ENCODE measurements at regions not wholly inside any gene's neighbourhood (a gene's known extent, or its start where the extent isn't known, plus 50 kb on each side); places are given as distances from the start of the nearest gene placed in this dataset.
A peak's percentile ranks its signal among the peaks of the same experiment; 100 is the strongest.

DNA sequence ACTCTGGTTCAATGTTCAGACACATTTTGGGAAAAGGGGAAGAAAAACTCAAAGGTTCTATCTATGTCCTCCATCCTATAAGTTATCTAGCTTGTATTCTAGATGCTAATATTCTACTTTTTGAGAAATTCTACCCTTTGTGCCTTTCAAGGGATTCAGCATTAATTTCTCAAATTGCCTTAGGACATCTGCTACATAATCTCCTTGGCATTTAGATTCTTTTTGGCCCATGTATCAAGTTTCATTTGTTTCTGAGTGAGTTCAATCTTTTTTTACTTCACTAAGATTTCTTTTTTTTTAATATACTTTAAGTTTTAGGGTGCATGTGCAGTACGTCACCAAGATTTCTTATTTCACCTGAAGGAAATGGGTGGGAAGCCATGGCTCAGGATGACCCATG, 232.7 kb upstream of the TENT5A start:
- Histone ChIP-seq H3K4me2 (ENCODE audit: insufficient read depth, low read length) (no peak overlapping the region), H3K9me3 (ENCODE audit: low read depth, low read length) (no peaks in the 10 kb centered on the region), H3K4me1 (ENCODE audit: insufficient read depth, low read length) (peaks cover 15% of the 10 kb centered on the region), H3K4me3 (ENCODE audit: insufficient read depth, low read length) (no peak overlapping the region), H4K20me1 (ENCODE audit: insufficient read depth, low read length) (no peaks in the 10 kb centered on the region), H3K27me3 (ENCODE audit: insufficient read depth, low read length) (no peaks in the 10 kb centered on the region), H3K27ac (ENCODE audit: low read depth, low read length) (no peak overlapping the region), H3K36me3 (ENCODE audit: insufficient read depth, low read length) (no peaks in the 10 kb centered on the region), H2AFZ (ENCODE audit: low read length) (peak overlapping the region; percentile 23), H3K79me2 (ENCODE audit: insufficient read depth, low read length) (no peaks in the 10 kb centered on the region)
- DNase-seq (ENCODE audit: insufficient read length, low spot score, missing footprints), result no peak
- TF ChIP-seq, protein P1, sequence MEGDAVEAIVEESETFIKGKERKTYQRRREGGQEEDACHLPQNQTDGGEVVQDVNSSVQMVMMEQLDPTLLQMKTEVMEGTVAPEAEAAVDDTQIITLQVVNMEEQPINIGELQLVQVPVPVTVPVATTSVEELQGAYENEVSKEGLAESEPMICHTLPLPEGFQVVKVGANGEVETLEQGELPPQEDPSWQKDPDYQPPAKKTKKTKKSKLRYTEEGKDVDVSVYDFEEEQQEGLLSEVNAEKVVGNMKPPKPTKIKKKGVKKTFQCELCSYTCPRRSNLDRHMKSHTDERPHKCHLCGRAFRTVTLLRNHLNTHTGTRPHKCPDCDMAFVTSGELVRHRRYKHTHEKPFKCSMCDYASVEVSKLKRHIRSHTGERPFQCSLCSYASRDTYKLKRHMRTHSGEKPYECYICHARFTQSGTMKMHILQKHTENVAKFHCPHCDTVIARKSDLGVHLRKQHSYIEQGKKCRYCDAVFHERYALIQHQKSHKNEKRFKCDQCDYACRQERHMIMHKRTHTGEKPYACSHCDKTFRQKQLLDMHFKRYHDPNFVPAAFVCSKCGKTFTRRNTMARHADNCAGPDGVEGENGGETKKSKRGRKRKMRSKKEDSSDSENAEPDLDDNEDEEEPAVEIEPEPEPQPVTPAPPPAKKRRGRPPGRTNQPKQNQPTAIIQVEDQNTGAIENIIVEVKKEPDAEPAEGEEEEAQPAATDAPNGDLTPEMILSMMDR (IDR thresholded peaks at IDR 0.05; ENCODE audit: extremely low read depth, low read depth, low read length), result no peak

DNA sequence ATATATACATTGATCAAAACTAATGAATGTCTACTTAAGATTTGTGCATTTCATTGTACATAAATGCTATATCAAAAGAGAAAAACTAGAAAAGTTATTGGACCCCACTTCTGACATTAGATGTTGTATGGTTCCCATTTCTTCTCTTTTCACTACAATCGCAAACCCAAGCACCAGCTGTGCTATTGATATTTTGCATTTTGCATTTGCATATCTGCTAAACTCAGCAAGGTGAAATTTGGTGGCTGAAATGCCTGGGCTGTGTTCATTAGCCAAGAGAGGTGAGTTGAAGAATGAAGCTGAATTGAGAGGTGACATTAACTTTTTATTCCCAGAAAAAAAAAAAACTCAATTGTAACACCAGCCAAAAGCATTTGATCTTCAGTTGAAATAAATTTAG, 232.1 kb upstream of the TENT5A start:
- Histone ChIP-seq H3K9me3 (ENCODE audit: low read depth, low read length) (no peaks in the 10 kb centered on the region), H3K36me3 (ENCODE audit: insufficient read depth, low read length) (no peaks in the 10 kb centered on the region), H2AFZ (ENCODE audit: low read length) (no peak overlapping the region), H3K27me3 (ENCODE audit: insufficient read depth, low read length) (no peaks in the 10 kb centered on the region), H4K20me1 (ENCODE audit: insufficient read depth, low read length) (no peaks in the 10 kb centered on the region), H3K4me1 (ENCODE audit: insufficient read depth, low read length) (peaks cover 15% of the 10 kb centered on the region), H3K27ac (ENCODE audit: low read depth, low read length) (no peak overlapping the region), H3K4me2 (ENCODE audit: insufficient read depth, low read length) (no peak overlapping the region), H3K4me3 (ENCODE audit: insufficient read depth, low read length) (no peak overlapping the region), H3K79me2 (ENCODE audit: insufficient read depth, low read length) (no peaks in the 10 kb centered on the region)
- TF ChIP-seq, protein P1 (IDR thresholded peaks at IDR 0.05; ENCODE audit: extremely low read depth, low read depth, low read length), result no peak
- no peak for DNase-seq (ENCODE audit: insufficient read length, low spot score, missing footprints)

DNA sequence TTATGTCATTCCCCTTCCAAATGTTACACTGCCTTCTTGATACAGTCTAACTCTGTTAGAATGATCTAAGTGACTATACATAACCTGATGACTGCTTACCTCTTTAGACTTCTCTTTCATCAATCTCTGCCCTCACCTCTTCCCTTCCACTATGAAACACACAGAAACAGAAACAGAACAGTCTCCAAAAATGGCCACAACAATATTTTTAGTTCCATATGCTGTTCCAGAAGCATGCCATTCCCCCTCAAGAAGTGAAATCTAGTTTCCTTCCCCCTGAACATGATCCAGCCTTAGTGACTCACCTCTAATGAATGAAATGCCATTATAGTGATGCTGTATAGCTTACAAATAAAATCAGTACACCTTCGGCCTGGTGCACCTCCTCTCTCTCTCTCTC, 229.3 kb upstream of the TENT5A start:
- peaks cover 18% of the 10 kb centered on the region for H3K4me1 ChIP-seq (ENCODE audit: insufficient read depth, low read length)
- peak overlapping the region; percentile 42 for H3K4me3 ChIP-seq (ENCODE audit: insufficient read depth, low read length)
- peak overlapping the region; percentile 82 for H2AFZ ChIP-seq (ENCODE audit: low read length)
- no peaks in the 10 kb centered on the region for H3K27me3 ChIP-seq (ENCODE audit: insufficient read depth, low read length)
- TF ChIP-seq, protein P1 (IDR thresholded peaks at IDR 0.05; ENCODE audit: extremely low read depth, low read depth, low read length), result no peak
- H3K9me3 ChIP-seq (ENCODE audit: low read depth, low read length), result no peaks in the 10 kb centered on the region
- no peaks in the 10 kb centered on the region for H4K20me1 ChIP-seq (ENCODE audit: insufficient read depth, low read length)
- H3K27ac ChIP-seq (ENCODE audit: low read depth, low read length), result peak overlapping the region; percentile 77
- H3K79me2 ChIP-seq (ENCODE audit: insufficient read depth, low read length), result no peaks in the 10 kb centered on the region
- peak overlapping the region; percentile 71 for H3K4me2 ChIP-seq (ENCODE audit: insufficient read depth, low read length)
- DNase-seq (ENCODE audit: insufficient read length, low spot score, missing footprints), result no peak
- no peaks in the 10 kb centered on the region for H3K36me3 ChIP-seq (ENCODE audit: insufficient read depth, low read length)

DNA sequence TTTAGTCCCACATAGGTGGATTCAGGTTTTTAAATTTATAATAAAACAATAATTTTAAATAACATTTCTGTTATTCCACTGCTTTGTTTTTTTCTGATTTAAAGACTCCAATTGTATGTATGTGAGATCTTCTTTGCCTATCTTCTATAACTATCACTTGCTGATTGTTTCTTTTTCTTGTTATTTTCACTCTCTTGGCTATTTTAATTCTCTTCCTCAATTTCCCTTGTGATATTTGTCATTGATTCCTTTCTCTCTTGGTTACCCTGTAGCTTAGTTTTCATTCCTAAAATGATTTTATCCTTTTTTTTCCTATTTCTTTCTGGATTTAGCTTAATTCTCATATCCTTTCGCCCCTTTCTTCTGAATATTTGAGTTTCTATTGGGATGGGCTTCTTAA, 227.3 kb upstream of the TENT5A start:
- no peak overlapping the region for H3K4me3 ChIP-seq (ENCODE audit: insufficient read depth, low read length)
- H3K4me2 ChIP-seq (ENCODE audit: insufficient read depth, low read length), result no peak overlapping the region
- TF ChIP-seq, protein P1 (IDR thresholded peaks at IDR 0.05; ENCODE audit: extremely low read depth, low read depth, low read length), result no peak
- no peaks in the 10 kb centered on the region for H3K79me2 ChIP-seq (ENCODE audit: insufficient read depth, low read length)
- H3K27ac ChIP-seq (ENCODE audit: low read depth, low read length), result no peak overlapping the region
- H3K27me3 ChIP-seq (ENCODE audit: insufficient read depth, low read length), result no peaks in the 10 kb centered on the region
- H3K9me3 ChIP-seq (ENCODE audit: low read depth, low read length), result no peaks in the 10 kb centered on the region
- H3K36me3 ChIP-seq (ENCODE audit: insufficient read depth, low read length), result no peaks in the 10 kb centered on the region
- no peak for DNase-seq (ENCODE audit: insufficient read length, low spot score, missing footprints)
- peaks cover 18% of the 10 kb centered on the region for H3K4me1 ChIP-seq (ENCODE audit: insufficient read depth, low read length)
- no peaks in the 10 kb centered on the region for H4K20me1 ChIP-seq (ENCODE audit: insufficient read depth, low read length)
- H2AFZ ChIP-seq (ENCODE audit: low read length), result no peak overlapping the region

All from osteoblast (primary cell).